NCI-H1048 (cell line): ENCODE measurements at regions not wholly inside any gene's neighbourhood (a gene's known extent, or its start where the extent isn't known, plus 50 kb on each side); places are given as distances from the start of the nearest gene placed in this dataset.

Experiments
- DNase-seq: peaks from one replicate; lab custom pipeline; 2025; lab: John Stamatoyannopoulos, UW

- DNase-seq, result no peak
Observed at GRCh38 chr5:4947106-4947505, 193.0 kb upstream of the ADAMTS16 start.

- DNase-seq, result no peak
Observed at GRCh38 chr5:4947893-4948536, 192.1 kb upstream of the ADAMTS16 start.

GRCh38 chr5:4949108-4949507, 191.0 kb upstream of the ADAMTS16 start:
- no peak for DNase-seq

- DNase-seq, result no peak
Observed at GRCh38 chr5:4953576-4953975, 186.6 kb upstream of the ADAMTS16 start.

GRCh38 chr5:4954048-4954447, 186.1 kb upstream of the ADAMTS16 start:
- no peak for DNase-seq

GRCh38 chr5:4963265-4963664, 176.9 kb upstream of the ADAMTS16 start:
- DNase-seq, result no peak

GRCh38 chr5:4969351-4969750, 170.8 kb upstream of the ADAMTS16 start:
- no peak for DNase-seq

- no peak for DNase-seq
Observed at GRCh38 chr5:4970171-4970570, 170.0 kb upstream of the ADAMTS16 start.

GRCh38 chr5:4976902-4977301, 163.2 kb upstream of the ADAMTS16 start:
- DNase-seq, result no peak

- no peak for DNase-seq
Observed at GRCh38 chr5:4977416-4978110, 162.6 kb upstream of the ADAMTS16 start.

GRCh38 chr5:4980201-4980600, 159.9 kb upstream of the ADAMTS16 start:
- DNase-seq, result no peak

GRCh38 chr5:4981608-4982007, 158.5 kb upstream of the ADAMTS16 start:
- no peak for DNase-seq

GRCh38 chr5:4983701-4984100, 156.4 kb upstream of the ADAMTS16 start:
- DNase-seq, result no peak

GRCh38 chr5:4984461-4984860, 155.7 kb upstream of the ADAMTS16 start:
- DNase-seq, result no peak

GRCh38 chr5:4987431-4987830, 152.7 kb upstream of the ADAMTS16 start:
- DNase-seq, result no peak

- DNase-seq, result no peak
Observed at GRCh38 chr5:4989118-4989517, 151.0 kb upstream of the ADAMTS16 start.

- no peak for DNase-seq
Observed at GRCh38 chr5:4990017-4990416, 150.1 kb upstream of the ADAMTS16 start.

- DNase-seq, result no peak
Observed at GRCh38 chr5:4990462-4990861, 149.7 kb upstream of the ADAMTS16 start.

- no peak for DNase-seq
Observed at GRCh38 chr5:4991925-4992324, 148.2 kb upstream of the ADAMTS16 start.

GRCh38 chr5:4995014-4995413, 145.1 kb upstream of the ADAMTS16 start:
- DNase-seq, result no peak

GRCh38 chr5:5005353-5005752, 134.8 kb upstream of the ADAMTS16 start:
- no peak for DNase-seq

- DNase-seq, result no peak
Observed at GRCh38 chr5:5006548-5006947, 133.6 kb upstream of the ADAMTS16 start.

GRCh38 chr5:5009240-5009639, 130.9 kb upstream of the ADAMTS16 start:
- no peak for DNase-seq

GRCh38 chr5:5011151-5011550, 129.0 kb upstream of the ADAMTS16 start:
- no peak for DNase-seq
